GM10266 (cell line): ENCODE measurements at regions not wholly inside any gene's neighbourhood (a gene's known extent, or its start where the extent isn't known, plus 50 kb on each side); places are given as distances from the start of the nearest gene placed in this dataset.

ENCODE experiments used
- DNase-seq: peaks from one replicate; pipeline ENCODE4 v3.0.0; 2012; ENCODE audit errors: extremely low spot score
- CTCF ChIP-seq: IDR thresholded peaks from 2 replicates; pipeline ENCODE4 v1.5.1; 2012; ENCODE audit warnings: mild to moderate bottlenecking, low read depth; ENCODE audit not compliant: control insufficient read depth, insufficient read depth; ENCODE audit errors: missing control alignments

- DNase-seq: no peak
- no peak for TF ChIP-seq CTCF
Measured at GRCh38 chr19:29385191-29385795, 140.5 kb upstream of the VSTM2B start.

DNA sequence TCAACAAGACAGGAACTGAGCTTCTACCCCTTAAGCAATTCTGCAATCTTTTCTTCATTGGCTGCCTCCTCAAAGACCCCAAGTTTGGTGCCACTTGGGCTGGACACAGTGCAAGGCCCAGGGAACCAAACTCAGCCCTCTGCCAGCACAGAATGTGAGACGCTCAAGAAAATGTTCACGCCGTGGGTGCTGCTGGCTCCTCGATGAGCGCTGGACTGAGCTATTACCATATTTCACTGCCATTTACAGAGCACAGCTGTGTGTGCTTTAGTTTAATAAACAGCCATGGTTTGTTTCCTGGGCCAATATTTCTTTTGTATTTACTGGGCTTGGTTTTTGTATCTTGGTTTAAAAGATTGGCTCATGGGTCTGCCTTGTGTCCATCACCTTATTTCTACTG, 138.8 kb upstream of the VSTM2B start:
- no peak for TF ChIP-seq CTCF
- DNase-seq: no peak

DNA sequence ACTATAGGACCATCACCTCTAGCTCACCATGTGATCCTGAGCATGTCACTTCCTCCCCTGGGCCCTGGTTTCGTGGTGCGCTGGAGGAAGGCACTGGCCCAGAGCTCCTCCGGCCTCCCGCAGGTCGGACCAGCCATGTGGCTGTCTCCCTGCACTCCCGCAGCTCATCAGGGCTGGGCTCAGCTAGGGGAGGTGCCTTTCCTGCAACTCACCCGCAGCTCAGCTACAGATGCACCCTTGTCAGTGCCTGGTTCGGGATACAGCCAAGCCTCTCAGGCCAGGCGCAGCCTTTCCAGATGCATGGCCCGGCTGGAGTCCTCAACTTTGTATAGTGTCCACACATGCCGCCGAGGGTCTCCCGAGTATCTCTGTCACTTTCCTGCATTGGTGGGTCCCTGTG, 138.2 kb upstream of the VSTM2B start:
- no peak for TF ChIP-seq CTCF
- no peak for DNase-seq

- no peak for DNase-seq
- no peak for TF ChIP-seq CTCF
Measured at GRCh38 chr19:29389495-29389894, 136.3 kb upstream of the VSTM2B start.

GRCh38 chr19:29390742-29391141, 135.1 kb upstream of the VSTM2B start:
- DNase-seq: no peak
- TF ChIP-seq CTCF: no peak

DNA sequence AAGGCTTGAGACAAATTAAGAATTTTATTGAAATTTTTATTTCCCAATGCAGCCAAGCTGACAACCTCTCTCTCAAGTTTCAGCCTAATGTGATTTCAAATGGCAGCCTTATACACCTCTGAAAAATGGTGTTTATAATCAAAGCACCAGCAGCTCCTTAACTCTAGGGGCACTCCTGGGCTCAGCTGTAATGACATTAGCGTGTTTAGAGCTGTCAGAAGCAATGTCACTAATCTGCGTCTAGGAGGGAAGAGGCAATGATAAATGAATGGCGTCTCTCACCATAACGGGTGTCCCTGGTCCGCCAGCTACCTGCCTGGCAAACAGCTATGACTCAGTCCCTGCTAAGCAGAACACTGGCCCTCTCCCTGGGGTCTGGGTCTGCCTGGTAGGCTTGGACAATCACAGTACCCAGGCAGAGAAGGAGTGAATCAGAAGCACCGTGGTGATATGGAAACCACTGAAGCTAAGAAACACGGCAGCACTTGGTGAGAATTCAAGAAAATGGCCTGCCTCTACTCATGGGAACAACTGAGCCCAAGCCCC, 131.8 kb upstream of the VSTM2B start:
- TF ChIP-seq CTCF: no peak
- no peak for DNase-seq

DNA sequence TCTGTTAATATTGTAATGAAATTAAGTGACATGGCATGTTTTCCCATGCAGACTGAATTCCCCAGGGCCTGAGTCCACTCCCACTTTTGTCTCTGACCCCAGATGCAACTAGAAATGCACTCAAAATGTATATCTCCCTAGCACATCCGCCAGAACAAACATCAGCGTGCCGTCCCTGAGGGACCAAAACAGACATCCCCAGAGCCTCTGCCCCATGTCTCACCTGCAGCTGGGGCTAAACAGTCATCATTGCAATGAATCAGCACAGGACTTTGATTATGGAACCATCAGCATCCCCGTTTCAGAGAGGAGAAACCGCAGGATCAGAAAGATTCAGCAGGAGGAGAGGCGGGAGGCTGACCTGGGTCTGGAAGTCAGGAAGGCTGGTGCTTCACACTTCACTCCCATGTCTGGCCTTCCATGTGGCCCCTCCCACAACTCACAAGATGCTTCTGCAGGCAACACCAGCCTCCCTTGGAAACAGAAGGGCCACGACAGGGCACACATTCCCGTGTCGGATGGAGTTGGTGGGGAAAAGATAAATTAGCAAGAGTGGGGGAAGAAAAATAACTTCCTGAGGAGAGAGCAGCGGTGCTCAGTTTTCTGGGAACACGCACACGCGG, 130.6 kb upstream of the VSTM2B start:
- no peak for DNase-seq
- no peak for TF ChIP-seq CTCF
